Dermis microvascular lymphatic vessel endothelial cell (primary cell): ENCODE measurements at regions not wholly inside any gene's neighbourhood (a gene's known extent, or its start where the extent isn't known, plus 50 kb on each side); places are given as distances from the start of the nearest gene placed in this dataset.
A peak's percentile ranks its signal among the peaks of the same experiment; 100 is the strongest.
"Not testable (repeated sequence)": the region's sequence is repeated elsewhere in the genome, so short reads cannot be mapped to it uniquely, and the experiment has no call there.

Experiments
- DNase-seq, 2 donors: peaks; one replicate each; pipeline versions ENCODE4 v3.0.0 to v3.0.0-alpha.2; 2010; ENCODE audit warnings: low read depth in 2 of 2

DNA sequence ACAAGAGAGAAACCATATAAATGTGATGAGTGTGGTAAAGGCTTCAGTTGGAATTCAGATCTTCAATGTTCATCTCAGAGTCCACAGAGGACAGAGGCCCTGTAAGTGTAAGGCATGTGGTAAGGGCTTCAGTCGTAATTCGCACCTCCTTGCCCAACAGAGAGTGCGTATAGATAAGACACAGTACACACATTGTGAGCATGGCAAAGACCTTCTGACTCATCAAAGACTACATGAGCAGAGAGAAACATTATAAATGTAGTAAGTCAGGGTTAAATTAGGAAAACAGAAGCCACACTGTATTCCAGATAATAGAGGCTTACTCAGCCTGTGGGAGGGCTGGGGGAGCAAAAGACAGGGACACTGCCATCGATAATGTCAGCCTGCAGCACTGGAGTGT is 98.1 kb upstream of the GPR39 start:
- DNase-seq: not testable (repeated sequence)

DNA sequence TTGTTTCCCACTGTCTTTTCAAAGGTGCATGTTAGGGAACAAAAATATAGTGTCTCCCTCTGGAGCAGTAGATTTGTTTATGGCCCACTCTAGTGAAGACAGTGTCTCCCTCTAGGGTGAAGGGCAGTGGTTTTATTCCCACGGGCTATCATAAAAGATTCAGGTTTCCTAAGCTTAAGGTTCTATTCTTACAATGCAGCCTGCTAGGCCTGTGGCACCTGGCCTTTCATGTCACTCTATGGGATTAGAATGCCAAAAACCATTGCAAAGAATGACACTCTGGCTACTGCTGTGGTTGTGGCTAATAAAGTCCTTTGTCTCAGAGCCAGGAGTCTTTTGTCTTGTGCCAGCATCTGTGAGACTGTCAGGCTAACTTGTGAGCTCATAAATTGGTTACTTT is 92.6 kb upstream of the GPR39 start:
- DNase-seq: not testable (repeated sequence)

DNA sequence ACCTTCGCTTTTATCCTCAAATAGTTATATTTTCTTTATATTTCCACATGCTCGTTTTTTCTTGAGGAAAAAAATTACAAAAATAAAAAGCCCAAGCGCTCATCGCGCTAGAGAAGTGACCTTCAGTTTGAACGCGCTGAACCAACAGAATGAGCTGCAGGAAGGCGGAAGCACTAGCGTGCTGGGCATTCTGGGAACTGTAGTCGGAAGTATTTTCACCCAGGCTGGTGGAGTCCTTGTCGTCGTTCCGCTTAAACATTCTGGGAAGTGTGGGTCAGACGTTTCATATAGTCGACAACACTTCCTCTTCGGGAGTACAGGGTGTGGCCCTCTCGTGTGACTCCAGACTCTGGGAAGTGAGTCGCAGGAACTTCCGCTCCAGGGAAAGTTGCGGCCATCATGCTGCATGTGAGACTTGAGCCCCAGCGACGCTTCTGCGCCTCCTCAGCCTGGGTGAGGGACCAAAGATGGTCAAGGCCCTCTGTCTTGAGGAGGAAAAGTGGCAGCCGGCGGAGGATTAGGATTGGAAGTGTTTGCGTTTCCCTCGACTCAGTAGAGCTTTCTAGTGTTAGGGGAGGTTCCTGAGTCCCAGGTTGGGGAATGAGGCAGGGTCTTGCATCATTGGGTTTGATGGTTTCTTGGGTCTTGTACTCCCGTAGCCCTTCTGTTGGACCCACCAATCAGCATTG is 84.1 kb upstream of the GPR39 start:
- DNase-seq: not testable (repeated sequence)

DNA sequence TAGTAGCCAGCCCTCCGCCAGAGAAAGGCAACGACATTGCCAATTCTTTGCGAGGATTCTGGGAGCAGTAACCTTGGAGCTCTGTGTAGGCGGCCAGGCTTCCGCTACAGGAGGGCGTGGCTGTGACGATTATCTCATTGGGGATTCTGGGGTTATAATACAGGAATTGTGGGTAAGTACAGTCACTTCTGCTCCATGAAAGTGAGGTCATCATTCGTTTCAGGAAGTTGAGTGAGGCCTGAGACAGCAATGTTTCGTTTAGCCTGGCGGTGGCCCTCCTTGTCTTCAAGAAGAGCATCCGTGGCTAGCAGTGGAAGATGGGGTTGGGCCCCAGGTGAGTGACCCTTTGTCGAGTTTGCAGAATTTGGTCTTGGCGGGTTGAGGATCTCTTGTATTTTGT is 79.5 kb upstream of the GPR39 start:
- not testable (repeated sequence) for DNase-seq

DNA sequence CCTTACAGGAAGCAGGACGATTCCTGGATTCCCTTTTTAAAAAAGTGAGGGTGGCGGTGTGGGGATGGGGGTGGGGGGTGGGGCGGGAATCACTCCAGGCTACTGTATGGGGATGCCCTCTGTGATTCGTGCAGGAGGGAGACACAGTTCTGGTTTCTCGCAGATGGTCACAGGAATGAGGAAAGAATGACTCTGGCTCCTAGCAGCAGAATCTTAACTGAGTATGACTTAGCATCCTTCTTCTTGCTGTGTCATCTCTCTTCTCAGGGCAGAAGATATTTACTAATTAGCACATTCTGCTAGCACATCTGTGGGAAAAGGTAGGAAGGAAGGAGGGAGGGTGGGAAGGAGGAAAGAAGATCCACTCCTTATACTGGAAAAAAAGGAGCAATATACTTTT is 78.8 kb upstream of the GPR39 start:
- not testable (repeated sequence) for DNase-seq

DNA sequence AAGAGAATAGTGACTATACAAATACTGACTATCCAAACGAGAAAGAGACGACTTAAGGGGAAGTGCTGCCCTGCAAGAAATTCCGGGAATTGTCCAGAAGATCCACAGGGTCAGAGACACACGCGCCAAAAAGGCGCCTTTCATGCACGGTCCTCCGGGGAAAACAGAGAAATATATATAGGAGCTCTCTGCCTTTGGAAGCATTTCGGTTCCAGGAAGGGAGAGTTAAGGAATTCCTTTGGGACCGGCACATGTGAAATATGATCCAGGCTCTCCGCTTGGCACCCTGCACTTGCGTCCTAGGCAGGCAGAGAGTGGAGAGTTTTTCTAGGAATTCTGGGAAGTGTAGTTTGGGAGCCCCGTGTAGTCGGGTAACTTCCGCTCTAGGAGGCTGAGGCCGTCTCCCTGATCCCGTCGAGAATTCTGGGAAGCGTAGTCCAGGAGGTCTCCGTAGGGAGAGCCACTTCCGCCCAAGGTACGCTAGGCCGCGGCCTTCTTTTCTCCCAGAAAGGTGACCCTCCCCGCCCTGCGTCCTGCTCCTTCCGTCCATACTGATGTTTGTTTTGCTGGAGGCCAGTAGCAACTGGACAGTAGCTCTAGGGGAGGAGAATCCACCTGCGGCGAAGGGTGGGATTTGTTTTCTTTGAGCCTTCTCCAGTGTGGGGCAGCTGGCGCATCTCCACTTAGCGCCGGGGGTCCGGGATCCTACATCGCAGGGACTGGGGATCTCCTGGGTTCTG is 69.4 kb upstream of the GPR39 start:
- peak; percentile 30 to 57 for DNase-seq

DNA sequence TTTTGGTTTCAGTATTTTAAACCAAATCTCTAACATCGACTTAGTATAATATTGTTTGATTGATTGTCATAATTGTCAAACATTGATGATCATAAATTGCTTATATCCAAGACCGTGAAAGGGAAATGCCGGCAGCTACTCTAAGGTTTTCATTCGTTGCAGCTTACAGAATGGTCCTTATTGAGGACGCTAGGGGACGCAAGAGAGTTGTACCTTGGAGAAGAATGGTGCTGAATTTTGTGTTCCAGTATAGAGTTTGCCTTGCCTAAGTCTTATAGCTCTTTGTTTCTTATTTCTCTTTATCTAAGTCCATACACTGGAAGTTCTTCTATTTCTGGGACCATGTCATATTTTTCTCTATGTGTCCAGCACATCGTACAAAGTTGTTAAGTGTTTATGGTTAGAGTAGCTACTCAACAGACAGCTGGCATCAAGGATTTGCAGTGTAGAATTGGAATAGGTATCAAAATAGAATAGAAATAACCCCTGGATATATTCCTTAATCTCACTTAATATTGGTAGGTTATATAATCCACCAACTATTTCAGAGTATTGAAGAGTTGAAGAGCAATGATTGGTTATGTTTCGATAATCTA is 67.4 kb upstream of the GPR39 start:
- peak in 1 of 2 donors; percentile 43 for DNase-seq

DNA sequence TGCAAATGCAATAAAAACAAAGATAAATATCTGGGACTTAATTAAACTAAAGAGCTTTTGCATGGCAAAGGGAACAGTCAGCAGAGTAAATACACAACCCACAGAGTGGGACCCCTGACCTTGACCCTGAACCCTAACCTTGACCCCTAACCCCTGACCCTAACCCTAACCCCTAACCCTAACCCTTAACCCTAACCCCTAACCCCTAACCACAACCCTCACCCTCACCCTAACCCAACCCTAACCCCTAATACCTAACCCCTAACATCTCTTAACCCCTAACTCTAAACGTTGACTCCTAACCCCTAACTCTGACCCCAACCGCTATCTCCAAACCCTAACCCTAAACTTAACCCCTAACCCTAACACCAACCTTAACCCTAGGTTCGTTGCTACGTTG is 64.9 kb upstream of the GPR39 start:
- DNase-seq: not testable (repeated sequence)

DNA sequence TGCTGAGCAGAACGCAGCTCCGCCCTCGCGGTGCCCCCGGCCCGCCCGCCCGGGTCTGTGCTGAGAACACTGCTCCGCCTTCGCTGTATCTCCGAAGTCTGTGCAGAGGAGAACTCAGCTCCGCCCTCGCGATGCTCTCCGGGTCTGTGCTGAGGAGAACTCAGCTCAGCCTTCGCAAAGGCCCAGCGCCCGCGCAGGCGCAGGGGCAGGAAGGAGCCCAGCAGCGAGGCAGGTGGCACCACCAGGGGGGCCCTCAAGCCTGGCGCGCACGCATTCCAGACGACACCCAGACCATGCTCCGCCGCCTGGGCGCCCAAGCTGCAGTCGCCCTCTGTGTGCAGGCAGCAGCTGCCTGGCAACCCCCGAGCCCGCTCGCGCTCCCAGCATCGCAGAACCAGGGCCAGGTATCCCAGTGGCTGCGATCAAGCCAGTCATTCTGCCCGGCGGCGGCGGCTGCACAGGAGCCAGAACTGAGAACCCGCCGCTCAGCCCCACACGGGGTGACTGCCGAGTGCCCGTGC is 64.1 kb upstream of the GPR39 start:
- DNase-seq: not testable (repeated sequence)

DNA sequence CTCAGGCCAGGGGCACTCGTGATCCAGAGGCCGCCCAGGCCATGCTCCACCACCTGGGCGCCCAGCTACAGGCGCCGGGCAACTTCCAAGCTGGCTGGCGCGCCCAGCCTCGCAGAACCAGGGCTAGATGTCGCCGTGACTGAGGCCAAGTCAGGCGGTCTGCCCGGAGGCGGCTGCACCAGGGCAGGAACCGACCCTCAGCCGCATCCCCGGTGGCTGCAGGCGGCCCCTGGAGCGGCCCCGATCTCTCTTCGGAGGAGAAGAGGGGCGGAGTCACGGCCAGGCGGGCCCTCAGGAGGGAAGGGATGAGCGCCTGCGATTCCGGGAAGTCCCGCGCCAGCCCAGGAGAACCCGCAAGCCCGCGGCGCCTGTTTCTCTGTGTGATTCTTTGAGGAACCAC is 63.2 kb upstream of the GPR39 start:
- not testable (repeated sequence) for DNase-seq

DNA sequence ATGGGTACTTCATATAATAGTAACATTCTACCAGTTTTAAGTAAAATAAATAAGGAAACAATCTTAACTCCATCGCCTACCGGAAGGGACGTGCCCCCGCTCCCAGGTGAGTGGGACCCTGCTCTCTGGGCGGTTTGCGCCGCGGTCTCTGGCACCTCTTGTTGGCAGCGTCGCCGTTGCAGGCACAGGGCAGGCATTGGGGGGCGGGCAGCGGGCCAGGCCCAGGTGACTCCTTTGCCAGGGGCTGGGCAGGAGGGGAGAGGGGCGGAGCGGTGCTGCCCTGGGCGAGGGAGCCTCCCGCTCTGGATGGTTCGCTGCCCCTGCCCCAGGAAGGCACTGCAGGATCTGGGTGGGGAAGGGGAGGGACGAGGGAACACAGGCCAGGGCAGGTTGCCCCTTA is 55.6 kb upstream of the GPR39 start:
- not testable (repeated sequence) for DNase-seq

DNA sequence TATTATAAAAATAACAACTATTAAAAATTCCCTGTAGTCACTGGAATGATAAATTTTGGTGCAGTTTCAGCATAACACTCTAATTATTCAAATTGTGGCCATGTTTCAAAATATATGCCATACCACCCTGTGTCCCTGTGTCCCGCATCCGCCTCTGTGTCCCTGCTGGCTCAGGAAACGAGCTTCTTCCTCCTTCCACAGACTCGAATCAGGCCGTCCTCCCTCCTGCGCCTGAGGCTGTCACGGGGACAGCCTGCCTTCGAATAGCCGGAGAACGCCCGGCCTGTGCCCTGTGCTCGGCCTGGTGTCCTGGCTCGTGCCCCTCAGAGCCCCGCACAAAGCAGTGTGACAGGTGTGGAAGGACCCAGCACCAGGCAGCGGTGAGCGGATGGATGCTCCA is 55.1 kb upstream of the GPR39 start:
- DNase-seq: not testable (repeated sequence)

DNA sequence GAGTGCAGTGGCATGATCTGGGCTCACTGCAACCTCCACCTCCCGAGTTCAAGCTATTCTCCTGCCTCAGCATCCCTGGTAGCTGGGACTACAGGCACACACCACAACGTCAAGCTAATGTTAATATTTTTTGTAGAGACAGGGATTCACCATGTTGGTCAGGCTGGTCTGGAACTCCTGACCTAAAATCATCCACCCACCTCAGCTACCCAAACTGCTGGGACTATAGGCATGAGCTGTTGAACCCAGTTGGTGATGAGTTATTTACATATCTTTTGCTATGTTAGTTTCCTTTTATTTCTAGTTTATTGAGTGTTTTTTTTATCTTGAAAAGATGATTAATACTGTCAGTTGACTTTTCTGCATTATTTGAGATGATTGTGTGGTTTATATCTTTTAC is 53.3 kb upstream of the GPR39 start:
- not testable (repeated sequence) for DNase-seq

DNA sequence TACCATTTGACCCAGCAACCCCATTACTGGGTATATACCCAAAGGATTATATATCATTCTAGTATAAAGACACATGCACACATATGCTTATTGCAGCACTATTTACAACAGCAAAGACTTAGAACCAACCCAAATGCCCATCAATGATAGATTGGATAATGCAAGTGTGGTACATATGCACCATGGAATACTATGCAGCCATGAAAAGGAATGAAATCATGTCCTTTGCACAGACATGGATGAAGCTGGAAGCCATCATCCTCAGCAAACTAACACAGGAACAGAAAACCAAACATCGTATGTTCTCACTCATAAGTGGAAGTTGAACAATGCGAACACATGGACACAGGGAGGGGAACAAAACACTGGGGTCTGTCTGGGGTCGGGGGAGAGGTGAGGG is 50.6 kb upstream of the GPR39 start:
- DNase-seq: not testable (repeated sequence)

DNA sequence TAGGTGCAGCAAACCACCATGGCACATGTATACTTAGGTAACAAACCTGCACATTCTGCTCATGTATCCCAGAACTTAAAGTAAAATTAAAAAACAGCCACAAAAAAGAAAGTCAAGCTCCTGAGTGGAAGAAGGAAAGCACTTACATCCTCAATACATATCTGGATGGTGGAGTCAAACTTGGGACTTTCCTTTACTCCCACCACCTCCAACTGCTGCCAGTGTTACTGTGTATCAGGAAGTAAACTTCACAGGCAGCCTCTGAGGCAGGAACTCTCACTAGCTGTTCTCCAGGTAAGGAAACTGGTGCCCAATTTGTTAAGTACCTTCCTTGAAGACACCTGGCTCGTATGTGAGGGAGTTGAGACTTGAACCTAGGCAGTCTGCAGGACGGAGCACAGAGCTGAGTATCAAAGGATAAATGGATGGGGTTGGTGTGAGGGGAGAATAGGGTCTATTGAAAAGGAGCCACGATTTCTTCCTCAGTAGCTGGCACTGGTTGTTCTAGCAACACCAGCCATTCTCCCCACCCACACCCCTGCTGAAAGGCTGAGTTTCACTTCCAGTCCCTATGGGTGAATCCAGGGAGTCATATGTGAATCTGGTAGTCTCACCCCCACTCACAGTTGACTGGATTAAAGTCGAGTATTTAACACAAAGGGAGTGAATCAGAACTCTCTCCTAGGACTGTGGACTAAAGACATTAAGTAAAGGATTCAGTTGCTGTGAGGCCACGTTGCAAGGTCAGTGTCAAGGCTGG is 50.0 kb upstream of the GPR39 start:
- DNase-seq: no peak
